ENCODE measurements at regions not wholly inside any gene's neighbourhood (a gene's known extent, or its start where the extent isn't known, plus 50 kb on each side); places are given as distances from the start of the nearest gene placed in this dataset.

GRCh38 chr1:118321840-118322239 is 136.8 kb upstream of the SPAG17 start:
- Histone ChIP-seq H4K20me1 (ENCODE audit: insufficient read depth, low read length, poor library complexity, severe bottlenecking) (no peaks in the 10 kb centered on the region), H3K27me3 (ENCODE audit: insufficient read depth, low read length, poor library complexity, severe bottlenecking) (no peaks in the 10 kb centered on the region), H3K4me1 (ENCODE audit: insufficient read depth, low read length, poor library complexity, severe bottlenecking) (no peaks in the 10 kb centered on the region), H2AFZ (ENCODE audit: low read length) (no peak overlapping the region), H3K4me3 (ENCODE audit: low read length, poor library complexity, severe bottlenecking) (no peak overlapping the region), H3K9me3 (ENCODE audit: insufficient read depth, low read depth, low read length) (0 out of 2 replicates have a peak, but pooled peaks cover 4% of the 10 kb centered on the region), H3K4me2 (ENCODE audit: low read depth, low read length, poor library complexity, severe bottlenecking) (no peak overlapping the region), H3K9me2 (replicated peaks; ENCODE audit: low read depth, low read length) (no peaks in the 10 kb centered on the region), H3K79me2 (ENCODE audit: insufficient read depth, low read length) (no peaks in the 10 kb centered on the region), H3K36me3 (ENCODE audit: insufficient read depth, low read length) (no peaks in the 10 kb centered on the region), H3K9ac (ENCODE audit: low read depth, low read length, poor library complexity, severe bottlenecking) (no peak overlapping the region), H3F3A (ENCODE audit: low read depth) (no peaks in the 10 kb centered on the region)
- TF ChIP-seq CTCF (conservative IDR thresholded peaks at IDR 0.05; ENCODE audit: low read length), result no peak
- TF ChIP-seq EZH2phosphoT487 (IDR thresholded peaks at IDR 0.05; ENCODE audit: borderline replicate concordance), result no peak

GRCh38 chr1:118317842-118318614 is 133.0 kb upstream of the SPAG17 start:
- Histone ChIP-seq H3K79me2 (ENCODE audit: insufficient read depth, low read length) (no peaks in the 10 kb centered on the region), H3K4me2 (ENCODE audit: low read depth, low read length, poor library complexity, severe bottlenecking) (no peak overlapping the region), H3K9me2 (replicated peaks; ENCODE audit: low read depth, low read length) (no peaks in the 10 kb centered on the region), H3F3A (ENCODE audit: low read depth) (no peaks in the 10 kb centered on the region), H3K4me1 (ENCODE audit: insufficient read depth, low read length, poor library complexity, severe bottlenecking) (no peaks in the 10 kb centered on the region), H3K9me3 (ENCODE audit: insufficient read depth, low read depth, low read length) (0 out of 2 replicates have a peak, but pooled peaks cover 4% of the 10 kb centered on the region), H3K4me3 (ENCODE audit: low read length, poor library complexity, severe bottlenecking) (no peak overlapping the region), H2AFZ (ENCODE audit: low read length) (no peak overlapping the region), H3K27me3 (ENCODE audit: insufficient read depth, low read length, poor library complexity, severe bottlenecking) (no peaks in the 10 kb centered on the region), H4K20me1 (ENCODE audit: insufficient read depth, low read length, poor library complexity, severe bottlenecking) (no peaks in the 10 kb centered on the region), H3K36me3 (ENCODE audit: insufficient read depth, low read length) (no peaks in the 10 kb centered on the region), H3K9ac (ENCODE audit: low read depth, low read length, poor library complexity, severe bottlenecking) (no peak overlapping the region)
- TF ChIP-seq CTCF (conservative IDR thresholded peaks at IDR 0.05; ENCODE audit: low read length) (no peak), EZH2phosphoT487 (IDR thresholded peaks at IDR 0.05; ENCODE audit: borderline replicate concordance) (no peak)

GRCh38 chr1:118306851-118307250 is 121.8 kb upstream of the SPAG17 start:
- Histone ChIP-seq H3K9ac (ENCODE audit: low read depth, low read length, poor library complexity, severe bottlenecking) (no peak overlapping the region), H3K4me2 (ENCODE audit: low read depth, low read length, poor library complexity, severe bottlenecking) (no peak overlapping the region), H3K79me2 (ENCODE audit: insufficient read depth, low read length) (no peaks in the 10 kb centered on the region), H3K4me3 (ENCODE audit: low read length, poor library complexity, severe bottlenecking) (no peak overlapping the region), H2AFZ (ENCODE audit: low read length) (no peak overlapping the region), H3K4me1 (ENCODE audit: insufficient read depth, low read length, poor library complexity, severe bottlenecking) (no peaks in the 10 kb centered on the region), H4K20me1 (ENCODE audit: insufficient read depth, low read length, poor library complexity, severe bottlenecking) (no peaks in the 10 kb centered on the region), H3F3A (ENCODE audit: low read depth) (no peaks in the 10 kb centered on the region), H3K9me3 (ENCODE audit: insufficient read depth, low read depth, low read length) (no peaks in the 10 kb centered on the region), H3K27me3 (ENCODE audit: insufficient read depth, low read length, poor library complexity, severe bottlenecking) (no peaks in the 10 kb centered on the region), H3K36me3 (ENCODE audit: insufficient read depth, low read length) (no peaks in the 10 kb centered on the region), H3K9me2 (replicated peaks; ENCODE audit: low read depth, low read length) (no peaks in the 10 kb centered on the region)
- no peak for TF ChIP-seq CTCF (conservative IDR thresholded peaks at IDR 0.05; ENCODE audit: low read length)
- TF ChIP-seq EZH2phosphoT487 (IDR thresholded peaks at IDR 0.05; ENCODE audit: borderline replicate concordance), result no peak

All from Loucy (cell line).